ENCODE measurements at regions not wholly inside any gene's neighbourhood (a gene's known extent, or its start where the extent isn't known, plus 50 kb on each side); places are given as distances from the start of the nearest gene placed in this dataset.
"Not testable (repeated sequence)": the region's sequence is repeated elsewhere in the genome, so short reads cannot be mapped to it uniquely, and the experiment has no call there.

DNA sequence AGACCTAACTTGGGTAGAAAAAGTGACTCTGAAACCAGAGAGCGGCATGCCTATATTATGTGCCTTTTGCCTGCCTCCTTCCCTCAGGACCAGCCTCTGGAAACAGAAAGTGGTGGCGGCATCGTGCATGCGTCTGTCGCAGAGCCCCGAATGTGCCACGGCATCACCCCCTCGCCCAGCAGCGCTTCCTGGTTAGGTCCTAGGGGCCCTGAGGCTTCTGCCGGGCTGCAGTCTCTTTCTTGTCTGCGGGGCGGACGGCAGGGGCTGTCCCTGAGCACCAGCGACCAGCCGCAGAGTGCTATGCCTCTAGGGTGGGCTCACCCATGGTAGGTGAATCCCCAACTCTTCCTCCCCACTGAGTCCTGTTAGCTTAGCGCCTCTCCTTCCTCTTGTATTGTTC, 68.7 kb downstream of the VSIG4 start:
- DNase-seq = no peak

DNA sequence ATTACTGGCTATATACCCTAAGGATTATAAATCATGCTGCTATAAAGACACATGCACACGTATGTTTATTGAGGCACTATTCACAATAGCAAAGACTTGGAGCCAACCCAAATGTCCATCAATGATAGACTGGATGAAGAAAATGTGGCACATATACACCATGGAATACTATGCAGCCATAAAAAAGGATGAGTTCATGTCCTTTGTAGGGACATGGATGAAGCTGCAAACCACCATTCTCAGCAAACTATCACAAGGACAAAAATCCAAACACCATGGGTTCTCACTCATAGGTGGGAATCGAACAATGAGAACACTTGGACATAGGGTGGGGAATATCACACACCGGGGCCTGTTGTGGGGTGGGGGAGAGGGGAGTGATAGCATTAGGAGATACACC, 72.7 kb downstream of the VSIG4 start:
- DNase-seq = not testable (repeated sequence)

DNA sequence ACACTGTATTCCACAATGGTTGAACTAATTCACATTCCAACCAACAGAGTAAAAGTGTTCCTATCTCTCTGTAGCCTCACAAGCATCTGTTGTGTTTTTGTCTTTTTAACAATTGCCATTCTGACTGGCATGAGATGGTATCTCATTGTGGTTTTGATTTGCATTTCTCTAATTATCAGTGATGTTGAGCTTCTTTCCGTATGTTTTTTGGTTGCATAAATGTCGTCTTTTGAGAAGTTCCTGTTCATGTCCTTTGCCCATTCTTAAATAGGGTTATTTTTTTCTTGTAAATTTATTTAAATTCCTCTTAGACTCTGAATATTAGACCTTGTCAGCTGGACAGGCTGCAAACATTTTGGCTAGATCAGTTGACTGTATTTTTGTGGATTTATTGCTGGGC, 78.2 kb downstream of the VSIG4 start:
- DNase-seq = no peak

DNA sequence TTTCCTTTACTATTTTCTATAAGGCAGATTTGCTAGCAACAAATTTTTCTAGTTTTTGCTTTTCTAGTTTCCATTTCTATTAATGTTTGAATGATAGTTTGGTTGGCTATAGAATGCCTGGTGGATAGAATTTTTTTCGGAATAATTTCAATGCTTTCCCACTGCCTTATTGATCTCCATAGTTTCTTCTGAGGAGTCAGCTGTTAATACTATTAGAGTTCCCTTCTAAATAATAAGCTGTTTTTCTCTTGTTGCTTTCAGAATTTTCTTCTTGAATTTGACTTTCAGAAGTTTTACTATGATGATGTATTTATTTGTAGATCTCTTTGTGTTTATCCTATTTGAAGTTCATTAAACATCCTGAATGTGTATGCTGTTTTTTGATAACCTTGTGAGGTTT, 91.8 kb downstream of the VSIG4 start:
- DNase-seq = no peak

DNA sequence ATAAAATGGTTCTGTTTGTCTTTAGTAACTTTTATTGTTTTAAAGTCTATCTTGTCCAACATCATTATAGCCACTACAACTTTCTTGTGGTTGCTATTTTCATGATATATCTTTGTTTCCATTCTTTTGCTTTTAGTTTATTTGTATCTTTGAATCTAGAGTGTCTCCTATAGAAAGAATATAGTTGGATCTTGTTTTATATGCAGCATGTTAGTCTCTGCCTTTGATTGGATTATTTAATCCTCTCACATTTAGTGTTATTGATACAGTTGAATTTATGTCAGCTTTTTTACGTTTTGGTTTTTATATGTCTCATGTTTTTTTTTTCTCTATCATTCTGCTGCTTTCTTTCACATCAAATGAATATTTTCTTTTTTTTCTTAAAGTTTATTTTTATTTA, 98.1 kb downstream of the VSIG4 start:
- DNase-seq = no peak

DNA sequence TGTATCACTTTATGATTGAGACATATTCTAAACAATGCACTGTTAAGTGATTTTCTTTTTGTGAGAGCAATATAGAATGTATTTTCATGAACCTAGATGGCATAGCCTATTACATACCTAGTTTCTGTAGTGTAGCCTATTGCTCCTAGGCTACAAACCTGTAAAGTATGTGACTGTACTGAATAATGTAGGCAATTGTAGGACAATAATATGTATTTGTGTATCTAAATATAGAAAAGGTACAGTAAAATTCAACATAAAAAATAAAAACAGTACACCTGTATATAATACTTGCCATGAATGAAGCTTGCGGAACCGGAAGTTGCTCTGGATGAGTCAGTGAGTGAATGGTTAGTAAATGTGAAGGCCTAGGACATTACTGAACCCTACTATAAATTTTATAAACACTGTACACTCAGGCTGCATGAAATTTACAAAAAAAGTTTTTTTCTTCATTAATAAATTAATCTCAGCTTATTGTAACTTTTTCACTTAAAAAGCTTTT, 106.7 kb downstream of the VSIG4 start:
- no peak for DNase-seq

DNA sequence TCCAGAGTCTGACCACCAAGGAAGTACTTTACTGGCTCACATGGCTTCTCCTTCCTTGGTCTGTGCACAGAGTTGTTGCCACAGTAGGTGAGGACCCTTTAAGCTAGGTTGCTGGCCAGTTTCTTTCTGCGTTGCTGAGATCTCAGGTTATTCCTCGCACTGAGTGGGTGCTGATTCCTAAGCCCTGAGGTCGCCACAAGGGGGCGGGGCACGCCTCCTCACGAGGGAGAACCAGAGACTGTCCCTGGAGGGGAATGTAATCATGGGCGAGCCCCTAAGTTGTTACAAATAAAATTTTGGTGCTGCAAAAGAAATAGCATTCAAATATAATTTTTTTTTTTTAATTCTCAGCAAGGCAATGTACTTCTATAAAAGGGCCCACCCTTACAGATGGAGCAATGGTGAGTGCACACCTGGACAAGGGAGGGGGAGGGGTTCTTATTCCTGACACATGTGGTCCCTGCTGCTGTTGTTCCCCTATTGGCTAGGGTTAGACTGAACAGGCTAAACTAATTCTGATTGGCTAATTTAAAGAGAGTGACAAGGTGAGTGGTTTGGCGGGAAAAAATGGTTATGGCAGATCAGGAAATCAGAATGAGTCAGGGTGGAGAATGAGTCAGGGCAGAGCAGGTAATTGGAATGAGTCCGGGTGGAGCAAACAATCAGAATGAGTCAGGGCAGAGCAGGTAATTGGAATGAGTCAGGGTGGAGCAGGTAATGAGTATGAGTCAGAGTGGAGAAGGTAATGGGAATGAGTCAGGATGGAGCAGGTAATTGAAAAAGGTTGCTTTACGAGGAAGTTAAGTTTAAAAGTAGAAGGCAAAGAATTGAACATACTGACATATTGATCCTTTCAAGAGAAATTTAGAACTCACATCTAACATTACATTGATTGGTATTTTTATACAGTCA, 107.5 kb downstream of the VSIG4 start:
- DNase-seq = no peak

DNA sequence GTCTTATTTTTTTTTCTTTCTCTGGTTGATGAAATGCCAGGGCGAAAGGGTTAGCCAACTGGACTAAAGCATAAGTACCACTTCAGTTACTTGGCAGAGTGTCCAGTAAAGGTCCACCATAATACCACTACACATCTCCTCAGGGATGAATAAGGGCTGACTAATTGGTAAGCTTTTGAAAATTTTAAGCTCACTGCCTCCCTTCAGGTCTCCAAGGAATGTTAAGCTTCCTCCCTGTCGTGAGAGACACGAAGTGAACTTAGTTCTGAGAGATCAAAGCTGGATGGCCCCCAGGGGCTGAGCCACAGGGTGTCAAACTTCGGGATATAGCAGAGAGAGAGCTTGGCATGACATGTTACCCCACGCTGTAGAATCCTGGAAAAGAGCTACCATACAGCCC, 111.4 kb downstream of the VSIG4 start:
- DNase-seq = no peak

DNA sequence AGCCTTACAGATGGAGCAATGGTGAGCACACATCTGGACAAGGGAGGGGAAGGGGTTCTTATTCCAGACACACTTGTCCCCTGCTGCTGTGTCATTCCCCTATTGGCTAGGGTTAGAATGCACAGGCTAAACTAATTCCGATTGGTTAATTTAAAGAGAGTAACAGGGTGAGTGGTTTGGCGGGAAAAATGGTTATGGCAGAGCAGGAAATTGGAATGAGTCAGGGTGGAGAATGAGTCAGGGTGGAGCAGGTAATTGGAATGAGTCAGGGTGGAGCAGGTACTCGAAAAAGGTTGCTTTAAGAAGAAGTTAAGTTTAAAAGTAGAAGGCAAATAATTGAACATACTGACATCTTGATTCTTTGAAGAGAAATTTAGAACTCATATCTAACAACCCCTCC, 112.5 kb downstream of the VSIG4 start:
- DNase-seq = not testable (repeated sequence)

DNA sequence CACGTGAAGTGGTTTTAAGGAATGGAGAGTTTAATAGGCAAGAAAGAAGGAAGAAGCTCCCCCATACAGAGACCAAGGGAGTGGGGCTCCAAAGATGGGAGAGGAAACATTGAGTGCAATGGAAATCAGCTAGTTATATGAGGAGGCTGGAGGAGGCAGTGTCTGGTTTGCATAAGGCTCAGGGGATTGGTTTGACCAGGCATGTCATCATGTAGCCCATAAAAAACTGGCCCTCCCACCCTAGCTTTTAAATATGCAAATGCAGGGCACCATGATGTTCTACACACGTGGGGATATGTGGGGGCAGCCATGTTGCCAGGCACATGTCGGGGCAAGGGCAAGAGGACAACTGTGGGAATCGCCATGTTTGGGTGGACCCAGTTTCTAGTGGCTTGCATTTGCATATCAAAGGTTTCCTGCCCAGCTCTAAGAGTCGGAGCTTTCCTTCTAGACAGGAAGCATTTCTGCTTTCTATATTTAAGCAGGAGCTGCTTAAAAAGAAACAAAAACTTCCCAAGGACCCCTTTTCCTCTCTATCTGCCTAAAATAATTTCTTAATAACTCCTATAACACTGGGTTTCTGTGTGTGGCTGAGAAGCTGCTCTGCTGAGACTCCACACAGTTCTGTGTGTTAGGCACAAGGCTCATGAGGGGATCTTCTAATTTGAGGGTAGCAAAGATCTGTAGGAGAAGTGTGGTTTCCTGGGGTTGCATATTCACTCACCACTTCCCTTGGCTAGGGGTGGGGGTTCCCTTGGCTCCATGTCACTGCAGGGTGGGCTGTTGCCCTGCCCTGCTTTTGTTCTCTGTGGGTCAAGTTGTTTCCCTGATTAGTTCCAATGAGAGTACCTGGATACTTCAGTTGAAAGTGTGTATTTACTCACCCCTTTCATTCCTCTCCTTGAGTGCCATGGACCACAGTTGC, 113.5 kb downstream of the VSIG4 start:
- no peak for DNase-seq

DNA sequence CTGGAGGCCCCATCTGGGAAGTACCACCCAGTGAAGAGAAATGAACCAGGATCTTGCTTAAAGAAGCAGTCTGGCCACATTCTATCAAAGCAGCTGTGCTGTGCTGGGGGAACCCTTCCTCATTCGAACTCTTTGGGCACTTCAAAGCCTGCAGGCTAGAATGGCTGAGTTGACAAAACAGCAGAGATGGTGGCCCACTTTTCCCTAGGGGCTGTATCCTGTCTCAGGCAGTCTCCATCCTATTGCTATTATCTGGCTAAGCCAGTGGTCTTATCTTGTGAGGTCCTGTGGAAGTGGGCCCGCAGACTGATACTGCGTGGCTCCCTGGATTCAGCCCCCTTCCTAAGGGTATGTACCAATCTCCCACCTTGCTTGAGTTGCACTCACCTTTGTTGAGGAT, 114.3 kb downstream of the VSIG4 start:
- no peak for DNase-seq

DNA sequence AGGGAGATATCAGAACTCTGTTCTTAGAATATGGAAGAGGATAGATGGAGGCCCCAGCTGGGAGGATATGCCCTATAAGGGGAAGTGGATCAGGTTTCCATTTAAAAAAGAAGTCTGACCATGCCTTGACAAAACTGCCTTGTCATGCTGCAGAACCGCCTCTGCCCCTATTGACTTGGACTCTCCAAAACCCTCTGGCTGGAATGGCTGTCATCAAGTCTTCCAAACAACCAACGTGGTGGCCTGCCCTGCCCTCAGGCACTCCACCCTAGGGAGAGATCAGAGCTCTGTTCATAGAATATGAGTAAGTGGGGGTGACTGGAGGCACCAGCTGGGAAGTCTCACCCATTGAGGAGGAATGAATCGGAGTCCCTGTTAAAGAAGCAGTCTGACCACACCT, 114.9 kb downstream of the VSIG4 start:
- no peak for DNase-seq

DNA sequence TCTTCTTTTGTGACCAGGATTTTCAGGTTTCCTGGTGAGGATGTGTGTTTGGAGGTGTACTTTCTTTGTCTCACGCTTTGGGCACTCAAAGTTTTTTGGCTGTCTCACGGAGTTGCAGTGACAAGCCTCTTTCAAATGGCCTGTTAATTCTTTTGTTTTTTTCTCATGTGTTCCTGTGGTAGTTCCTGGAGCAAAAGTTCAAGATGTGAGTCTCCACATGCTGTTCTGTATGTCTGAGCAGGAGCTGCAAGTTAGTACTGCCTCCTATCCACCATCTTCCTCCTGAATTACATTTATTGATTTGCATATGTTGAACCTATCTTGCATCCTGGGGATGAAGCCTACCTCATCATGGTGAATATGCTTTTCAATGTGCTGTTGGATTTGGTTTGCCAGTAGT, 118.5 kb downstream of the VSIG4 start:
- DNase-seq = no peak

DNA sequence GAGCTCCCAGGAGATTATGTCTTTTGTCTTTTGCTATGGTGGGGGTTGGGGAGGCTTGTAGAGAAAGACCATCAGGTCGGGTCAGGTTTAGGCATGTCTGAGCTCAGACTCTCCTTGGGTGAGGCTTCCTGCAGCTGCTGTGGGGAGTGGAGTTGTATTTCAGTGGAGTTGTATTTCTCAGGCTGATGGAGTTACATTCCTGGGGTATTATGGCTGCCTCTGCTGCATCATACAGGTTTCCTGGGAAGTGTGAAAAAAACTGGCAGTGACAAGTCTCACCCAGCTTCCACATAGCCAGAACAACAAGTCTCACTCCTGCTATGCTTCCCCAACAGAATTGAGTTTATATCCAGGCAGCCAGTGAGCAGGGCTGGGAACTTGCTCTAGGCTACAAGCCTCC, 119.3 kb downstream of the VSIG4 start:
- DNase-seq = no peak

DNA sequence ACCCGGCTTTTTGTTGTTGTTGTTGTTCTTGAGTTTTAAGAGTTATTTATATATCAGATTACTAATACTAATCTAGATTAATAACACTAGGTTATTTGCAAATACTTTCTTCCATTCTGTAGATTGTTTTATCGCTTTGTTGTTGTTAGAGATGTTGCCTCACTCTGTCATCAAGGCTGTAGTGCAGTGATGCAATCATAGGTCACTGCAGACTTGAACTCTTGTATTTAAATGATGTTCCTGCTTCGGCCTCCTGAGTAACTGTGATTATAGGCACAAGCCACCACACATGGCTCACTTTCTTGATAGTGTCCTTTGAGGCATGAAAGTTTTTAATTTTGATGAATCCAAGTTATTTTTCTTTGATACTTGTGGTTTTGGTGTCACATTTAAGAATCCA, 129.0 kb downstream of the VSIG4 start:
- DNase-seq = no peak

DNA sequence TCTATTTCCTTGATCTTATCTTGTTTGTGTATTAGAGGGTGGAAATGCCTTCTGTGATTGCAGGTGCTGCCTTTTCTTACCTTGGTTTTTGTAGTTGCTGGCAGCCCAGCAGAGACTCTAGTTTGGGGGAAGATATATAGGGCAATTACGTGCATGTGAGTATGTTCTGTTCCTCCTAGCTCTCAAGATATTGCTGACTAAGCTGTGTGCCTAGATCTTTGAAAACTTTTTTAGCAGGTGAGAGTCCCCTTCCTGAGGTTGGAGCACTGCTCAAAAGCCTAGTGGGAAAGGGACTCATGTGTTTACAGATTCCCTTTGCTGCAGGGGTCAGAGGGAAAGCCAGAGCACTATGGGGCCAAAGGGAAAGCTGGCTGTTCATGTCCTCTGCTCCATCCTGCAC, 136.1 kb downstream of the VSIG4 start:
- DNase-seq = no peak

DNA sequence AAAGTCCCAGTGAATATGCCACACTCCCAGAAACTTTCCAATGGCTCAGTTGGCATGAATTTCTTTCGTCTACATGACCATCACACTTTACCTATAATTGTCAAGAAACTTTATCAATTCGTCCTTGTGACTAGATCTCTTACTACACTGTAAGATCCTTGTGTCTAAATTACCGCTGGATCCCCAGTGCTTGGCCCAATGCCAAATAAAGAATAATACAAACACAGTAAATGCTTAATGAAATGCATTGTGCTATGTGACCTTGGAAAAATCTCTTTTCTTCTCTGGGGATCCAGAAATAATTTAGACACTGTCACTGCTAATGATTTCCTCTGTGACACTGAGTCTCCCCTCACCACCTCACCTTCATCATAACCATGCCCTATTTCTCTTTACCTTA, 137.9 kb downstream of the VSIG4 start:
- no peak for DNase-seq

DNA sequence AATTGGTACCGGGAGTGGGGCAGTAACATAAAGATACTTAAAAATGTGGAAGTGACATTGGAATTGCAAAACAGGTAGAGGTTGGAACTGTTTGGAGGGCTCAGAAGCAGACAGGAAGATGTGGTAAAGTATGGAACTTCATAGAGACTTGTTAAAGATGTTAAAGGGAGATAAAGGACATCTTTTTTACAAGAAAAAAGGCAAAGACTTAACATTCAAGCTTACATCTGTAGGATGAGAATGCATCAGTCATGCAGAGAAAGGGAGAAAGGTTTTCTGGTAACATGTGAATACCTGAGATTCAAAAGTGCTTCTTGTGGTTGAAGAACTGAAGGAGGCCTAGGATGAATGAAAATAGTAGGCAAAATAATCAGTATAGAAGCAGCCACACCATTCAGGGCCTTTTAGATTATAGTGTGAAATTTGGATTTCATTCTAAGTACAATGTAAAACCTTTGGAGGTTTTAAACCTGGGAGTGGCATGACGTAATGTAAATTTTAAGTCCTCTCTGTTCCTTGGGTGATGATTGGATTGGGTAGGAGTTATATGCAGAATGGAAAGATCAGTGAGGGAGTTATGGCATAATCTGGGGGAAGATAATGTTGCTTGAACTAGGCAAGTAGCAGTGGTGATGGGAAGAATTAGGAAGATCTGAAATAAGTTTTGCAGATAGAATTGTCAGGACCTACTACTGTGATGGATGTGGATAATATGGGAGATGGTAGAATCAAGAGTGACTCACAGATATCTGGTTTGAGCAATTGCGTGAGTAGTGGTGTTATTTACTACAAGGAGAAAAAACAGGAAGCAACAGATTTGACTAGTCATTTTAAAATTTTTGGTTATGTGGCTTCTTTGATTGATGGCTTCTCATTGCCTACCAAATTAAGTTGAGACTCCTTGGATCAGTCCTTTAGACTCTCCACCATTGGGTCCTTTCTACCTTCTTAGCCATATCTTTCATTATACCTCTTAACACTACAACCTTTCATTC, 138.7 kb downstream of the VSIG4 start:
- no peak for DNase-seq

DNA sequence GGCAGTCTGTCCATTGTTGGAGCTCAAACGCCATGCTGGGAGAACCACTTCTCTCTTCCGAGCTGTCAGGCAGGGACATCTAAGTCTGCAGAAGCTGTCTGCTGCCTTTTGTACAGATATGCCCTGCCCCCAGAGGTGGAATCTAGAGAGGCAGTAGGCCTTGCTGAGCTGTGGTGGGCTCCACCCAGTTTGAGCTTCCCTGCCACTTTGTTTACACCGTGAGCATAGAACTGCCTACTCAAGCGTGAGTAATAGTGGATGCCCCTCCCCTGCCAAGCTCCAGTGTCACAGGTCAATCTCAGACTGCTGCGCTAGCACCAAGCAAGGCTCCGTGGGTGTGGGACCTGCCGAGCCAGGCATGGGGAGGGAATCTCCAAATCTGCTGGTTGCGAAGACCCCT, 145.7 kb downstream of the VSIG4 start:
- no peak for DNase-seq

DNA sequence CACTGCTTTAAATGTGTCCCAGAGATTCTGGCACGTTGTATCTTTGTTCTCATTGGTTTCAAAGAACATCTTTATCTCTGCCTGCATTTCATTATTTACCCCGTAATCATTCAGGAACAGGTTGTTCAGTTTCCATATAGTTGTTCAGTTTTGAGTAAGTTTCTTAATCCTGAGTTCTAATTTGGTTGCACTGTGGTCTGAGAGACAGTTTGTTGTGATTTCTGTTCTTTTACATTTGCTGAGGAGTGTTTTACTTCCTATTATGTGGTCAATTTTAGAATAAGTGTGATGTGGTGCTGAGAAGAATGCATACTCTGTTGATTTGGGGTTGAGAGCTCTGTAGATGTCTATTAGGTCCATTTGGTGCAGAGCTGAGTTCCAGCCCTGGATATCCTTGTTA, 148.1 kb downstream of the VSIG4 start:
- DNase-seq = not testable (repeated sequence)

DNA sequence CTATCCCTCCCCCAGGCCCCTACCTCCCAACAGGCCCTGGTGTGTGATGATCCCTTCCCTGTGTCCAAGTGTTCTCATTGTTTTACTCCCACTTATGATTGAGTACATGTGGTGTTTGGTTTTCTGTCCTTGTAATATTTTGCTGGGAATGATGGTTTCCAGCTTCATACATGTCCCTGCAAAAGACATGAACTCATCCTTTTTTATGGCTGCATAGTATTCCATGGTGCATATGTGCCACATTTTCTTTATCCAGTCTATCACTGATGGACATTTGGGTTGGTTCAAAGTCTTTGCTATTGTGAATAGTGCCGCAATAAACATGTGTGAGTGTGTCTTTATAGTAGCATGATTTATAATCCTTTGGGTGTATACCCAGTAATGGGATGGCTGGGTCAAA, 151.7 kb downstream of the VSIG4 start:
- DNase-seq = not testable (repeated sequence)

DNA sequence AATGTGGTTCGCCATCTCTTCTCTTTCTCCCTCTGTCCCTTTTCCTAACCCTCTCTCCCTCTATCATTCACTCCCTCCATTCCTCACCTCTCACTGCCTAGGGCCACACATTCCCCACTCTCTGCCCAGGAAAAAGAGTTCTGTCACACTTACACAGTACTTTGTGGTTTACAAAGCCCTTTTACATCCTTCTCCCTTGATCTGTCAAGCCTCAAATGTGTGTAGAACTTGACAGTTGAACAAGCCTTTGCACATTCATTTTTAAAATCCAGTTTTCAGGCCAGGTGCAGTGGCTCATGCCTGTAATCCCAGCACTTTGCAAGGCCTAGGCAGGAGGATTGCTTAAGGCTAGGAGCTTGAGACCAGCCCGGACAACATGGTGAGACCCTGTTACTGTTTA, 156.3 kb downstream of the VSIG4 start:
- DNase-seq = no peak

All from NCI-H2081 treated with DMSO at 0.1 percent for 48 hours (cell line).